DOHH2 (cell line): ENCODE measurements at regions not wholly inside any gene's neighbourhood (a gene's known extent, or its start where the extent isn't known, plus 50 kb on each side); places are given as distances from the start of the nearest gene placed in this dataset.

Experiments used
- CTCF ChIP-seq: fragments of 200-600 bp; sonication (generic); IDR thresholded peaks from one replicate; pipeline ENCODE4 v1.5.1; 2014; ENCODE audit warnings: antibody characterized with exemption, mild to moderate bottlenecking, low read depth, low read length; ENCODE audit not compliant: poor library complexity, severe bottlenecking
- EZH2phosphoT487 ChIP-seq: fragments of 200-600 bp; sonication (generic); IDR thresholded peaks from 2 replicates; pipeline ENCODE4 v1.6.1; 2017; ENCODE audit warnings: borderline replicate concordance, mild to moderate bottlenecking, antibody characterized with exemption, low read length, moderate library complexity, mixed read lengths

- TF ChIP-seq EZH2phosphoT487, result no peak
- no peak for TF ChIP-seq CTCF
Observed at GRCh38 chr6:150494241-150494640, 105.4 kb upstream of the PLEKHG1 start.
